GM12878 (cell line): ENCODE measurements at regions not wholly inside any gene's neighbourhood (a gene's known extent, or its start where the extent isn't known, plus 50 kb on each side); places are given as distances from the start of the nearest gene placed in this dataset.

Source experiments
- ATAC-seq: fragments of 200-7000 bp; cut with Tn5 transposase; 3 replicates; pipeline ENCODE4 v1.9.1; 2020; ENCODE audit warnings: mild to moderate bottlenecking, moderate library complexity
- BruUV-seq: library from RNA; stranded (reverse); fragments of 400-500 nt; replicated peaks from 2 replicates; lab custom pipeline; 2021; lab: Mats Ljungman, UMichigan
- CTCF ChIA-PET: fragments of 300-600 bp; sonication (Branson Sonifier 250); formaldehyde crosslinking; extraction: SDS; loops from one replicate; lab custom pipeline; 2021; ENCODE audit warnings: inconsistent platforms; lab: Yijun Ruan, JAX
- POLR2A ChIA-PET: fragments of 350-600 bp; formaldehyde crosslinking; extraction: SDS; loops from one replicate; lab custom pipeline; 2021; ENCODE audit warnings: inconsistent platforms; lab: Charles Lee
- RAD21 ChIA-PET: fragments of 300-600 bp; sonication (Branson Sonifier 250); formaldehyde crosslinking; loops from one replicate; lab custom pipeline; 2023; ENCODE audit warnings: antibody characterized with exemption; ENCODE audit not compliant: unreplicated experiment; lab: Charles Lee
- SMC1A ChIA-PET: fragments of 300-600 bp; sonication (Branson Sonifier 250); formaldehyde crosslinking; loops from one replicate; lab custom pipeline; 2023; ENCODE audit not compliant: unreplicated experiment, uncharacterized antibody; lab: Charles Lee
- DNase-seq: peaks from one replicate; pipeline ENCODE4 v3.0.0-alpha.2; 2011; ENCODE audit warnings: low read depth, low spot score
- FAIRE-seq: peaks from 3 replicates; lab custom pipeline; 2011; peaks lifted over from hg19 to GRCh38; lab: Jason Lieb, UNC
- H2AFZ ChIP-seq: 2 replicates; pipeline ENCODE4 v1.6.0; 2011; ENCODE audit warnings: low read depth, low read length, control low read depth; ENCODE audit not compliant: control insufficient read depth
- H3K27ac ChIP-seq: 2 replicates; pipeline ENCODE4 v1.5.1; 2011; ENCODE audit warnings: control low read depth; ENCODE audit not compliant: control insufficient read depth, insufficient read depth
- H3K27me3 ChIP-seq, 2 experiments: replicated peaks in 1 of 2; 2 replicates each; pipeline versions ENCODE4 v1.6.0 to v1.6.1; 2011; ENCODE audit warnings: low read length in 1 of 2; ENCODE audit not compliant: control insufficient read depth in 2 of 2, insufficient read depth in 2 of 2
- H3K36me3 ChIP-seq, 2 experiments: 2 replicates each; pipeline ENCODE4 v1.5.1; 2011; ENCODE audit warnings: low read length in 1 of 2; ENCODE audit not compliant: control insufficient read depth in 2 of 2, insufficient read depth in 2 of 2
- H3K4me1 ChIP-seq: 2 replicates; pipeline ENCODE4 v1.6.1; 2011; ENCODE audit warnings: mild to moderate bottlenecking, low read length, moderate library complexity, mixed read lengths; ENCODE audit not compliant: control insufficient read depth, insufficient read depth
- H3K4me2 ChIP-seq: 2 replicates; pipeline ENCODE4 v1.6.0; 2011; ENCODE audit warnings: control low read depth; ENCODE audit not compliant: control insufficient read depth, insufficient read depth
- H3K4me3 ChIP-seq: fragments of 200-600 bp; sonication (generic); 2 replicates; pipeline ENCODE4 v1.5.1; 2016
- H3K79me2 ChIP-seq: 2 replicates; pipeline ENCODE4 v1.6.0; 2011; ENCODE audit warnings: low read length; ENCODE audit not compliant: control insufficient read depth, insufficient read depth
- H3K9ac ChIP-seq: 2 replicates; pipeline ENCODE4 v1.8.0; 2011; ENCODE audit warnings: low read length, control low read depth, mixed read lengths; ENCODE audit not compliant: control insufficient read depth, insufficient read depth
- H3K9me3 ChIP-seq: replicated peaks from 3 replicates; pipeline ENCODE4 v1.5.1; 2011; ENCODE audit warnings: mild to moderate bottlenecking, low read length; ENCODE audit not compliant: control insufficient read depth, insufficient read depth
- H4K20me1 ChIP-seq: 2 replicates; pipeline ENCODE4 v1.6.0; 2011; ENCODE audit not compliant: control insufficient read depth, insufficient read depth
- BCL11A ChIP-seq: IDR thresholded peaks from 2 replicates; pipeline ENCODE4 v1.6.1; 2011; ENCODE audit warnings: low read depth, low read length
- BCLAF1 ChIP-seq: fragments of 450-650 bp; IDR thresholded peaks from 2 replicates; pipeline ENCODE4 v1.6.1; 2017; ENCODE audit warnings: antibody characterized with exemption, mild to moderate bottlenecking, moderate library complexity
- CBX3 ChIP-seq: fragments of 200-600 bp; sonication (generic); IDR thresholded peaks from 2 replicates; pipeline ENCODE4 v1.6.1; 2016; ENCODE audit warnings: low read depth, borderline replicate concordance
- CBX5 ChIP-seq: sonication (generic); IDR thresholded peaks from 2 replicates; pipeline ENCODE4 v1.6.1; 2016; ENCODE audit warnings: low read depth, moderate library complexity, mild to moderate bottlenecking, inconsistent platforms
- HDGF ChIP-seq: fragments of 450-650 bp; IDR thresholded peaks from 2 replicates; pipeline ENCODE4 v1.6.1; 2016; ENCODE audit warnings: antibody characterized with exemption
- PAX8 ChIP-seq: fragments of 450-650 bp; IDR thresholded peaks from 2 replicates; pipeline ENCODE4 v1.6.1; 2017; ENCODE audit warnings: mild to moderate bottlenecking, moderate library complexity
- PBX3 ChIP-seq: IDR thresholded peaks from 2 replicates; pipeline ENCODE4 v1.6.1; 2011; ENCODE audit warnings: mild to moderate bottlenecking, low read depth, low read length, moderate library complexity; ENCODE audit not compliant: insufficient replicate concordance
- SKIL ChIP-seq: fragments of 450-650 bp; IDR thresholded peaks from 2 replicates; pipeline ENCODE4 v1.6.1; 2017; ENCODE audit warnings: mild to moderate bottlenecking, low read depth, inconsistent platforms; ENCODE audit not compliant: poor library complexity, severe bottlenecking
- STAT1 ChIP-seq: fragments of 450-650 bp; conservative IDR thresholded peaks from 2 replicates; pipeline ENCODE4 v1.6.1; 2014; ENCODE audit warnings: antibody characterized with exemption, mild to moderate bottlenecking
- YY1 ChIP-seq: IDR thresholded peaks from 2 replicates; pipeline ENCODE4 v1.6.1; 2011; ENCODE audit warnings: low read depth, mild to moderate bottlenecking, low read length
- ZNF207 ChIP-seq: fragments of 450-650 bp; IDR thresholded peaks from 2 replicates; pipeline ENCODE4 v1.6.1; 2014; ENCODE audit warnings: antibody characterized with exemption, mild to moderate bottlenecking, borderline replicate concordance
- WGBS: methylation state at CpG from one replicate; pipeline ENCODE4 v1.1.6; 2016; ENCODE audit warnings: low lambda C conversion rate; ENCODE audit not compliant: insufficient replicate concordance, insufficient coverage; ENCODE audit errors: missing lambda C conversion rate; 5-methylcytosine and 5-hydroxymethylcytosine counted together
- in situ Hi-C: fragments of 300-500 bp; cut with MboI; formaldehyde crosslinking; loops from 9 replicates; pipeline ENCODE4 v1.14.3; 2018; ENCODE audit warnings: mixed read lengths
- intact Hi-C: fragments of 100-400 bp; cut with micrococcal nuclease; formaldehyde crosslinking; loops from one replicate; pipeline ENCODE4 v1.14.2; 2022; ENCODE audit not compliant: unreplicated experiment

- no peaks in the 10 kb centered on the region for H3K9me3 ChIP-seq
- ATAC-seq (no peak), FAIRE-seq (no peak), DNase-seq (no peak)
- POLR2A ChIA-PET: no interaction called here
- H3K4me1 ChIP-seq: no peaks in the 10 kb centered on the region
- no peak overlapping the region for H3K9ac ChIP-seq
- CTCF ChIA-PET: no interaction called here
- no peak overlapping the region for H3K4me3 ChIP-seq
- RAD21 ChIA-PET: no interaction called here
- TF ChIP-seq BCL11A (no peak), CBX5 (no peak), ZNF207 (no peak)
- no peaks in the 10 kb centered on the region for H4K20me1 ChIP-seq
- WGBS: 39% methylated on average over 8 of the region's 8 CpGs
- BruUV-seq: no TSS peak
- no peaks in the 10 kb centered on the region for H3K79me2 ChIP-seq
- no peak overlapping the region for H3K27ac ChIP-seq
- no peak overlapping the region for H2AFZ ChIP-seq
- in situ Hi-C loops: no loop called here
- H3K36me3 ChIP-seq: no peaks in the 10 kb centered on the region
- SMC1A ChIA-PET: interaction anchor here (1.0 kb wide), 1 partner anchor 223 kb away, joined by 3 read pairs; no protein-coding TSS in a partner anchor
- no peaks in the 10 kb centered on the region for H3K27me3 ChIP-seq
- intact Hi-C loops: no loop called here
- H3K4me2 ChIP-seq: no peak overlapping the region
Observed at GRCh38 chr2:158893026-158893425, 75.4 kb upstream of the TANC1 start.

- no peaks in the 10 kb centered on the region for H4K20me1 ChIP-seq
- ATAC-seq (no peak), DNase-seq (no peak), FAIRE-seq (no peak)
- in situ Hi-C loops (no loop called here), intact Hi-C loops (no loop called here)
- no peaks in the 10 kb centered on the region for H3K9me3 ChIP-seq
- H3K4me3 ChIP-seq: no peak overlapping the region
- H3K36me3 ChIP-seq: no peaks in the 10 kb centered on the region
- no peak overlapping the region for H3K27ac ChIP-seq
- no peaks in the 10 kb centered on the region for H3K4me1 ChIP-seq
- WGBS: 44% methylated on average over 2 of the region's 2 CpGs
- H3K79me2 ChIP-seq: no peaks in the 10 kb centered on the region
- no peak overlapping the region for H3K9ac ChIP-seq
- BruUV-seq: no TSS peak
- ChIA-PET SMC1A (interaction anchor here (1.0 kb wide), 1 partner anchor 222 kb away, joined by 3 read pairs; no protein-coding TSS in a partner anchor), POLR2A (no interaction called here), RAD21 (no interaction called here), CTCF (no interaction called here)
- H2AFZ ChIP-seq: no peak overlapping the region
- H3K4me2 ChIP-seq: no peak overlapping the region
- H3K27me3 ChIP-seq: no peaks in the 10 kb centered on the region
- no peak for TF ChIP-seq HDGF
- no peak for TF ChIP-seq STAT1
- no peak for TF ChIP-seq CBX3
- TF ChIP-seq PAX8: no peak
- no peak for TF ChIP-seq YY1
- TF ChIP-seq SKIL: no peak
- TF ChIP-seq BCLAF1: no peak
- no peak for TF ChIP-seq PBX3
Observed at GRCh38 chr2:158893474-158893873, 75.0 kb upstream of the TANC1 start.
